GM12878 (cell line): ENCODE measurements at regions not wholly inside any gene's neighbourhood (a gene's known extent, or its start where the extent isn't known, plus 50 kb on each side); places are given as distances from the start of the nearest gene placed in this dataset.

ENCODE experiments used
- ATAC-seq: fragments of 200-7000 bp; cut with Tn5 transposase; 3 replicates; pipeline ENCODE4 v1.9.1; 2020; ENCODE audit warnings: mild to moderate bottlenecking, moderate library complexity
- BruUV-seq: library from RNA; stranded (reverse); fragments of 400-500 nt; replicated peaks from 2 replicates; lab custom pipeline; 2021; lab: Mats Ljungman, UMichigan
- CTCF ChIA-PET: fragments of 300-600 bp; sonication (Branson Sonifier 250); formaldehyde crosslinking; extraction: SDS; loops from one replicate; lab custom pipeline; 2021; ENCODE audit warnings: inconsistent platforms; lab: Yijun Ruan, JAX
- POLR2A ChIA-PET: fragments of 350-600 bp; formaldehyde crosslinking; extraction: SDS; loops from one replicate; lab custom pipeline; 2021; ENCODE audit warnings: inconsistent platforms; lab: Charles Lee
- RAD21 ChIA-PET: fragments of 300-600 bp; sonication (Branson Sonifier 250); formaldehyde crosslinking; loops from one replicate; lab custom pipeline; 2023; ENCODE audit warnings: antibody characterized with exemption; ENCODE audit not compliant: unreplicated experiment; lab: Charles Lee
- SMC1A ChIA-PET: fragments of 300-600 bp; sonication (Branson Sonifier 250); formaldehyde crosslinking; loops from one replicate; lab custom pipeline; 2023; ENCODE audit not compliant: unreplicated experiment, uncharacterized antibody; lab: Charles Lee
- DNase-seq: peaks from one replicate; pipeline ENCODE4 v3.0.0-alpha.2; 2011; ENCODE audit warnings: low read depth, low spot score
- FAIRE-seq: peaks from 3 replicates; lab custom pipeline; 2011; peaks lifted over from hg19 to GRCh38; lab: Jason Lieb, UNC
- H2AFZ ChIP-seq: 2 replicates; pipeline ENCODE4 v1.6.0; 2011; ENCODE audit warnings: low read depth, low read length, control low read depth; ENCODE audit not compliant: control insufficient read depth
- H3K27ac ChIP-seq: 2 replicates; pipeline ENCODE4 v1.5.1; 2011; ENCODE audit warnings: control low read depth; ENCODE audit not compliant: control insufficient read depth, insufficient read depth
- H3K27me3 ChIP-seq, 2 experiments: replicated peaks in 1 of 2; 2 replicates each; pipeline versions ENCODE4 v1.6.0 to v1.6.1; 2011; ENCODE audit warnings: low read length in 1 of 2; ENCODE audit not compliant: control insufficient read depth in 2 of 2, insufficient read depth in 2 of 2
- H3K36me3 ChIP-seq, 2 experiments: 2 replicates each; pipeline ENCODE4 v1.5.1; 2011; ENCODE audit warnings: low read length in 1 of 2; ENCODE audit not compliant: control insufficient read depth in 2 of 2, insufficient read depth in 2 of 2
- H3K4me1 ChIP-seq: 2 replicates; pipeline ENCODE4 v1.6.1; 2011; ENCODE audit warnings: mild to moderate bottlenecking, low read length, moderate library complexity, mixed read lengths; ENCODE audit not compliant: control insufficient read depth, insufficient read depth
- H3K4me2 ChIP-seq: 2 replicates; pipeline ENCODE4 v1.6.0; 2011; ENCODE audit warnings: control low read depth; ENCODE audit not compliant: control insufficient read depth, insufficient read depth
- H3K4me3 ChIP-seq: fragments of 200-600 bp; sonication (generic); 2 replicates; pipeline ENCODE4 v1.5.1; 2016
- H3K79me2 ChIP-seq: 2 replicates; pipeline ENCODE4 v1.6.0; 2011; ENCODE audit warnings: low read length; ENCODE audit not compliant: control insufficient read depth, insufficient read depth
- H3K9ac ChIP-seq: 2 replicates; pipeline ENCODE4 v1.8.0; 2011; ENCODE audit warnings: low read length, control low read depth, mixed read lengths; ENCODE audit not compliant: control insufficient read depth, insufficient read depth
- H3K9me3 ChIP-seq: replicated peaks from 3 replicates; pipeline ENCODE4 v1.5.1; 2011; ENCODE audit warnings: mild to moderate bottlenecking, low read length; ENCODE audit not compliant: control insufficient read depth, insufficient read depth
- H4K20me1 ChIP-seq: 2 replicates; pipeline ENCODE4 v1.6.0; 2011; ENCODE audit not compliant: control insufficient read depth, insufficient read depth
- BMI1 ChIP-seq: fragments of 450-650 bp; IDR thresholded peaks from 2 replicates; pipeline ENCODE4 v1.6.1; 2016; ENCODE audit warnings: mild to moderate bottlenecking, moderate library complexity, borderline replicate concordance
- CHD1 ChIP-seq: IDR thresholded peaks from 2 replicates; pipeline ENCODE4 v1.6.1; 2012; ENCODE audit warnings: low read depth, low read length, improper control_type of control experiment
- DPF2 ChIP-seq: fragments of 450-650 bp; IDR thresholded peaks from 2 replicates; pipeline ENCODE4 v1.6.1; 2017; ENCODE audit warnings: mild to moderate bottlenecking
- IKZF1 ChIP-seq: fragments of 450-650 bp; conservative IDR thresholded peaks from 2 replicates; pipeline ENCODE4 v1.6.1; 2017; ENCODE audit warnings: antibody characterized with exemption, mild to moderate bottlenecking
- MTA3 ChIP-seq: IDR thresholded peaks from 2 replicates; pipeline ENCODE4 v1.6.1; 2012; ENCODE audit warnings: low read length, inconsistent platforms, borderline replicate concordance
- PAX5 ChIP-seq: IDR thresholded peaks from 2 replicates; pipeline ENCODE4 v1.6.1; 2011; ENCODE audit warnings: low read depth, low read length, borderline replicate concordance
- POU2F2 ChIP-seq: IDR thresholded peaks from 3 replicates; pipeline ENCODE4 v1.6.1; 2011; ENCODE audit warnings: low read depth, mild to moderate bottlenecking, low read length, borderline replicate concordance
- RUNX3 ChIP-seq: IDR thresholded peaks from 2 replicates; pipeline ENCODE4 v1.6.1; 2012; ENCODE audit warnings: low read length, inconsistent platforms
- STAT1 ChIP-seq: fragments of 450-650 bp; conservative IDR thresholded peaks from 2 replicates; pipeline ENCODE4 v1.6.1; 2014; ENCODE audit warnings: antibody characterized with exemption, mild to moderate bottlenecking
- ZNF207 ChIP-seq: fragments of 450-650 bp; IDR thresholded peaks from 2 replicates; pipeline ENCODE4 v1.6.1; 2014; ENCODE audit warnings: antibody characterized with exemption, mild to moderate bottlenecking, borderline replicate concordance
- ZNF384 ChIP-seq: IDR thresholded peaks from 2 replicates; pipeline ENCODE4 v1.6.1; 2012; ENCODE audit warnings: low read depth, mild to moderate bottlenecking, low read length, improper control_type of control experiment, borderline replicate concordance
- whole genome bisulfite sequencing: methylation state at CpG from one replicate; pipeline ENCODE4 v1.1.6; 2016; ENCODE audit warnings: low lambda C conversion rate; ENCODE audit not compliant: insufficient replicate concordance, insufficient coverage; ENCODE audit errors: missing lambda C conversion rate; 5-methylcytosine and 5-hydroxymethylcytosine counted together
- in situ Hi-C: fragments of 300-500 bp; cut with MboI; formaldehyde crosslinking; loops from 9 replicates; pipeline ENCODE4 v1.14.3; 2018; ENCODE audit warnings: mixed read lengths
- intact Hi-C: fragments of 100-400 bp; cut with micrococcal nuclease; formaldehyde crosslinking; loops from one replicate; pipeline ENCODE4 v1.14.2; 2022; ENCODE audit not compliant: unreplicated experiment
- TF ChIP-seq, protein P1 (sequence below): IDR thresholded peaks from 2 replicates; pipeline ENCODE4 v1.6.1; 2011; ENCODE audit warnings: borderline replicate concordance, low read depth, mild to moderate bottlenecking, moderate library complexity, low read length; ENCODE audit not compliant: insufficient read depth, poor library complexity, severe bottlenecking
- TF ChIP-seq, protein P2 (sequence below): fragments of 450-650 bp; IDR thresholded peaks from 2 replicates; pipeline ENCODE4 v1.6.1; 2017; ENCODE audit warnings: mild to moderate bottlenecking, moderate library complexity
- TF ChIP-seq, protein P3 (sequence below): fragments of 150-350 bp; IDR thresholded peaks from 2 replicates; pipeline ENCODE4 v1.6.1; 2016; ENCODE audit warnings: low read depth, low read length

DNA sequence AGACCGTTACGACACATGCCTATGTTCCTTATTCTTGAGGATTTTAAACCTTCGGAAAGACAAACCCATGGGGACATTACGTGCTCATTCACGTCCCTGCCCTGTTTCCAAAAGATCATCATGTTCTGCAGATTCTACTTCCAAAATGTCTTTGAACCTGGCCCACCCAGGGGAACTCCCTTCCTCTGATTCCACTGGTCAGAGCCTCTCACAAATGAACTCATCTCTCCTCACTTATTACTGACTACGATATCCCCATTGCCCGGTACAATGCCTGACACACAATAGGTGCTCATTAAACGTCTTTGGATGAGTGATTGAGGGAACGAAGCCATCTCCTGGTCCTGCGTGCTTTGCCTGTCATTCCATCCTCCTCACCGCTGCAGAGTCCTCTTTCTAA, 168.3 kb upstream of the RNF32 start:
- WGBS, result 41% methylated on average over 11 of the region's 11 CpGs
- no TSS peak for BruUV-seq
- CTCF ChIA-PET, result interaction anchor here (1.2 kb wide), 2 partner anchors 14 to 659 kb away, joined by 3 to 4 read pairs; no protein-coding TSS in a partner anchor
- in situ Hi-C loops, result loop anchor here (5.0 kb wide), 1 partner anchor 655 kb away; no protein-coding TSS in a partner anchor
- no peak for FAIRE-seq
- Histone ChIP-seq H3K4me1 (no peaks in the 10 kb centered on the region), H3K9me3 (no peaks in the 10 kb centered on the region), H4K20me1 (no peaks in the 10 kb centered on the region), H2AFZ (no peak overlapping the region), H3K27me3 (no peaks in the 10 kb centered on the region), H3K79me2 (no peaks in the 10 kb centered on the region), H3K9ac (no peak overlapping the region), H3K36me3 (no peaks in the 10 kb centered on the region), H3K27ac (no peak overlapping the region), H3K4me3 (no peak overlapping the region), H3K4me2 (no peak overlapping the region)
- intact Hi-C loops, result no loop called here
- ATAC-seq, result no peak
- SMC1A ChIA-PET, result interaction anchor here (0.9 to 1.9 kb wide), 3 partner anchors 108 to 656 kb away, joined by 3 to 5 read pairs (median 5); no protein-coding TSS in a partner anchor
- DNase-seq, result no peak
- TF ChIP-seq, protein P1, sequence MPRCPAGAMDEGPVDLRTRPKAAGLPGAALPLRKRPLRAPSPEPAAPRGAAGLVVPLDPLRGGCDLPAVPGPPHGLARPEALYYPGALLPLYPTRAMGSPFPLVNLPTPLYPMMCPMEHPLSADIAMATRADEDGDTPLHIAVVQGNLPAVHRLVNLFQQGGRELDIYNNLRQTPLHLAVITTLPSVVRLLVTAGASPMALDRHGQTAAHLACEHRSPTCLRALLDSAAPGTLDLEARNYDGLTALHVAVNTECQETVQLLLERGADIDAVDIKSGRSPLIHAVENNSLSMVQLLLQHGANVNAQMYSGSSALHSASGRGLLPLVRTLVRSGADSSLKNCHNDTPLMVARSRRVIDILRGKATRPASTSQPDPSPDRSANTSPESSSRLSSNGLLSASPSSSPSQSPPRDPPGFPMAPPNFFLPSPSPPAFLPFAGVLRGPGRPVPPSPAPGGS, result no peak
- TF ChIP-seq DPF2 (no peak), MTA3 (no peak), ZNF207 (no peak), POU2F2 (no peak), RUNX3 (no peak), CHD1 (no peak), STAT1 (no peak), ZNF384 (no peak), IKZF1 (no peak), BMI1 (no peak), PAX5 (no peak)
- TF ChIP-seq, protein P2, sequence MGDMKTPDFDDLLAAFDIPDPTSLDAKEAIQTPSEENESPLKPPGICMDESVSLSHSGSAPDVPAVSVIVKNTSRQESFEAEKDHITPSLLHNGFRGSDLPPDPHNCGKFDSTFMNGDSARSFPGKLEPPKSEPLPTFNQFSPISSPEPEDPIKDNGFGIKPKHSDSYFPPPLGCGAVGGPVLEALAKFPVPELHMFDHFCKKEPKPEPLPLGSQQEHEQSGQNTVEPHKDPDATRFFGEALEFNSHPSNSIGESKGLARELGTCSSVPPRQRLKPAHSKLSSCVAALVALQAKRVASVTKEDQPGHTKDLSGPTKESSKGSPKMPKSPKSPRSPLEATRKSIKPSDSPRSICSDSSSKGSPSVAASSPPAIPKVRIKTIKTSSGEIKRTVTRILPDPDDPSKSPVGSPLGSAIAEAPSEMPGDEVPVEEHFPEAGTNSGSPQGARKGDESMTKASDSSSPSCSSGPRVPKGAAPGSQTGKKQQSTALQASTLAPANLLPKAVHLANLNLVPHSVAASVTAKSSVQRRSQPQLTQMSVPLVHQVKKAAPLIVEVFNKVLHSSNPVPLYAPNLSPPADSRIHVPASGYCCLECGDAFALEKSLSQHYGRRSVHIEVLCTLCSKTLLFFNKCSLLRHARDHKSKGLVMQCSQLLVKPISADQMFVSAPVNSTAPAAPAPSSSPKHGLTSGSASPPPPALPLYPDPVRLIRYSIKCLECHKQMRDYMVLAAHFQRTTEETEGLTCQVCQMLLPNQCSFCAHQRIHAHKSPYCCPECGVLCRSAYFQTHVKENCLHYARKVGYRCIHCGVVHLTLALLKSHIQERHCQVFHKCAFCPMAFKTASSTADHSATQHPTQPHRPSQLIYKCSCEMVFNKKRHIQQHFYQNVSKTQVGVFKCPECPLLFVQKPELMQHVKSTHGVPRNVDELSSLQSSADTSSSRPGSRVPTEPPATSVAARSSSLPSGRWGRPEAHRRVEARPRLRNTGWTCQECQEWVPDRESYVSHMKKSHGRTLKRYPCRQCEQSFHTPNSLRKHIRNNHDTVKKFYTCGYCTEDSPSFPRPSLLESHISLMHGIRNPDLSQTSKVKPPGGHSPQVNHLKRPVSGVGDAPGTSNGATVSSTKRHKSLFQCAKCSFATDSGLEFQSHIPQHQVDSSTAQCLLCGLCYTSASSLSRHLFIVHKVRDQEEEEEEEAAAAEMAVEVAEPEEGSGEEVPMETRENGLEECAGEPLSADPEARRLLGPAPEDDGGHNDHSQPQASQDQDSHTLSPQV, result no peak
- TF ChIP-seq, protein P3, sequence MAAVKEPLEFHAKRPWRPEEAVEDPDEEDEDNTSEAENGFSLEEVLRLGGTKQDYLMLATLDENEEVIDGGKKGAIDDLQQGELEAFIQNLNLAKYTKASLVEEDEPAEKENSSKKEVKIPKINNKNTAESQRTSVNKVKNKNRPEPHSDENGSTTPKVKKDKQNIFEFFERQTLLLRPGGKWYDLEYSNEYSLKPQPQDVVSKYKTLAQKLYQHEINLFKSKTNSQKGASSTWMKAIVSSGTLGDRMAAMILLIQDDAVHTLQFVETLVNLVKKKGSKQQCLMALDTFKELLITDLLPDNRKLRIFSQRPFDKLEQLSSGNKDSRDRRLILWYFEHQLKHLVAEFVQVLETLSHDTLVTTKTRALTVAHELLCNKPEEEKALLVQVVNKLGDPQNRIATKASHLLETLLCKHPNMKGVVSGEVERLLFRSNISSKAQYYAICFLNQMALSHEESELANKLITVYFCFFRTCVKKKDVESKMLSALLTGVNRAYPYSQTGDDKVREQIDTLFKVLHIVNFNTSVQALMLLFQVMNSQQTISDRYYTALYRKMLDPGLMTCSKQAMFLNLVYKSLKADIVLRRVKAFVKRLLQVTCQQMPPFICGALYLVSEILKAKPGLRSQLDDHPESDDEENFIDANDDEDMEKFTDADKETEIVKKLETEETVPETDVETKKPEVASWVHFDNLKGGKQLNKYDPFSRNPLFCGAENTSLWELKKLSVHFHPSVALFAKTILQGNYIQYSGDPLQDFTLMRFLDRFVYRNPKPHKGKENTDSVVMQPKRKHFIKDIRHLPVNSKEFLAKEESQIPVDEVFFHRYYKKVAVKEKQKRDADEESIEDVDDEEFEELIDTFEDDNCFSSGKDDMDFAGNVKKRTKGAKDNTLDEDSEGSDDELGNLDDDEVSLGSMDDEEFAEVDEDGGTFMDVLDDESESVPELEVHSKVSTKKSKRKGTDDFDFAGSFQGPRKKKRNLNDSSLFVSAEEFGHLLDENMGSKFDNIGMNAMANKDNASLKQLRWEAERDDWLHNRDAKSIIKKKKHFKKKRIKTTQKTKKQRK, result no peak
- RAD21 ChIA-PET, result interaction anchor here (0.7 kb wide), 1 partner anchor 30 kb away, joined by 3 read pairs; no protein-coding TSS in a partner anchor
- POLR2A ChIA-PET, result no interaction called here
